GM12878 (cell line): ENCODE measurements at regions not wholly inside any gene's neighbourhood (a gene's known extent, or its start where the extent isn't known, plus 50 kb on each side); places are given as distances from the start of the nearest gene placed in this dataset.

Source experiments
- ATAC-seq: fragments of 200-7000 bp; cut with Tn5 transposase; 3 replicates; pipeline ENCODE4 v1.9.1; 2020; ENCODE audit warnings: mild to moderate bottlenecking, moderate library complexity
- BruUV-seq: library from RNA; stranded (reverse); fragments of 400-500 nt; replicated peaks from 2 replicates; lab custom pipeline; 2021; lab: Mats Ljungman, UMichigan
- CTCF ChIA-PET: fragments of 300-600 bp; sonication (Branson Sonifier 250); formaldehyde crosslinking; extraction: SDS; loops from one replicate; lab custom pipeline; 2021; ENCODE audit warnings: inconsistent platforms; lab: Yijun Ruan, JAX
- POLR2A ChIA-PET: fragments of 350-600 bp; formaldehyde crosslinking; extraction: SDS; loops from one replicate; lab custom pipeline; 2021; ENCODE audit warnings: inconsistent platforms; lab: Charles Lee
- RAD21 ChIA-PET: fragments of 300-600 bp; sonication (Branson Sonifier 250); formaldehyde crosslinking; loops from one replicate; lab custom pipeline; 2023; ENCODE audit warnings: antibody characterized with exemption; ENCODE audit not compliant: unreplicated experiment; lab: Charles Lee
- SMC1A ChIA-PET: fragments of 300-600 bp; sonication (Branson Sonifier 250); formaldehyde crosslinking; loops from one replicate; lab custom pipeline; 2023; ENCODE audit not compliant: unreplicated experiment, uncharacterized antibody; lab: Charles Lee
- DNase-seq: peaks from one replicate; pipeline ENCODE4 v3.0.0-alpha.2; 2011; ENCODE audit warnings: low read depth, low spot score
- FAIRE-seq: peaks from 3 replicates; lab custom pipeline; 2011; peaks lifted over from hg19 to GRCh38; lab: Jason Lieb, UNC
- H2AFZ ChIP-seq: 2 replicates; pipeline ENCODE4 v1.6.0; 2011; ENCODE audit warnings: low read depth, low read length, control low read depth; ENCODE audit not compliant: control insufficient read depth
- H3K27ac ChIP-seq: 2 replicates; pipeline ENCODE4 v1.5.1; 2011; ENCODE audit warnings: control low read depth; ENCODE audit not compliant: control insufficient read depth, insufficient read depth
- H3K27me3 ChIP-seq, 2 experiments: replicated peaks in 1 of 2; 2 replicates each; pipeline versions ENCODE4 v1.6.0 to v1.6.1; 2011; ENCODE audit warnings: low read length in 1 of 2; ENCODE audit not compliant: control insufficient read depth in 2 of 2, insufficient read depth in 2 of 2
- H3K36me3 ChIP-seq, 2 experiments: 2 replicates each; pipeline ENCODE4 v1.5.1; 2011; ENCODE audit warnings: low read length in 1 of 2; ENCODE audit not compliant: control insufficient read depth in 2 of 2, insufficient read depth in 2 of 2
- H3K4me1 ChIP-seq: 2 replicates; pipeline ENCODE4 v1.6.1; 2011; ENCODE audit warnings: mild to moderate bottlenecking, low read length, moderate library complexity, mixed read lengths; ENCODE audit not compliant: control insufficient read depth, insufficient read depth
- H3K4me2 ChIP-seq: 2 replicates; pipeline ENCODE4 v1.6.0; 2011; ENCODE audit warnings: control low read depth; ENCODE audit not compliant: control insufficient read depth, insufficient read depth
- H3K4me3 ChIP-seq: fragments of 200-600 bp; sonication (generic); 2 replicates; pipeline ENCODE4 v1.5.1; 2016
- H3K79me2 ChIP-seq: 2 replicates; pipeline ENCODE4 v1.6.0; 2011; ENCODE audit warnings: low read length; ENCODE audit not compliant: control insufficient read depth, insufficient read depth
- H3K9ac ChIP-seq: 2 replicates; pipeline ENCODE4 v1.8.0; 2011; ENCODE audit warnings: low read length, control low read depth, mixed read lengths; ENCODE audit not compliant: control insufficient read depth, insufficient read depth
- H3K9me3 ChIP-seq: replicated peaks from 3 replicates; pipeline ENCODE4 v1.5.1; 2011; ENCODE audit warnings: mild to moderate bottlenecking, low read length; ENCODE audit not compliant: control insufficient read depth, insufficient read depth
- H4K20me1 ChIP-seq: 2 replicates; pipeline ENCODE4 v1.6.0; 2011; ENCODE audit not compliant: control insufficient read depth, insufficient read depth
- CBX3 ChIP-seq: fragments of 200-600 bp; sonication (generic); IDR thresholded peaks from 2 replicates; pipeline ENCODE4 v1.6.1; 2016; ENCODE audit warnings: low read depth, borderline replicate concordance
- CEBPB ChIP-seq, 2 experiments: fragments of 150-350 bp in 1 of 2; IDR thresholded peaks; 2 replicates each; pipeline ENCODE4 v1.6.1; 2012 to 2014; ENCODE audit warnings: low read depth in 2 of 2, low read length in 2 of 2, borderline replicate concordance in 1 of 2, inconsistent platforms in 1 of 2
- CHD4 ChIP-seq: fragments of 200-600 bp; sonication (generic); IDR thresholded peaks from 2 replicates; pipeline ENCODE4 v1.6.1; 2016; ENCODE audit warnings: mild to moderate bottlenecking
- EZH2 ChIP-seq: IDR thresholded peaks from 2 replicates; pipeline ENCODE4 v1.6.1; 2012; ENCODE audit warnings: low read depth, mild to moderate bottlenecking, control low read depth, inconsistent platforms, low read length, borderline replicate concordance; ENCODE audit not compliant: control insufficient read depth
- NR2F1 ChIP-seq: fragments of 450-650 bp; conservative IDR thresholded peaks from 2 replicates; pipeline ENCODE4 v1.6.1; 2017; ENCODE audit warnings: mild to moderate bottlenecking
- RB1 ChIP-seq: fragments of 450-650 bp; formaldehyde crosslinking; IDR thresholded peaks from 2 replicates; pipeline ENCODE4 v1.6.1; 2017; ENCODE audit warnings: mild to moderate bottlenecking, borderline replicate concordance
- STAT3 ChIP-seq: IDR thresholded peaks from 2 replicates; pipeline ENCODE4 v1.6.1; 2011; ENCODE audit warnings: low read depth, low read length, improper control_type of control experiment
- ZBTB4 ChIP-seq: fragments of 450-650 bp; formaldehyde crosslinking; IDR thresholded peaks from 2 replicates; pipeline ENCODE4 v1.4.0; 2022; ENCODE audit warnings: mild to moderate bottlenecking, moderate library complexity
- WGBS: methylation state at CpG from one replicate; pipeline ENCODE4 v1.1.6; 2016; ENCODE audit warnings: low lambda C conversion rate; ENCODE audit not compliant: insufficient replicate concordance, insufficient coverage; ENCODE audit errors: missing lambda C conversion rate; 5-methylcytosine and 5-hydroxymethylcytosine counted together
- in situ Hi-C: fragments of 300-500 bp; cut with MboI; formaldehyde crosslinking; loops from 9 replicates; pipeline ENCODE4 v1.14.3; 2018; ENCODE audit warnings: mixed read lengths
- intact Hi-C: fragments of 100-400 bp; cut with micrococcal nuclease; formaldehyde crosslinking; loops from one replicate; pipeline ENCODE4 v1.14.2; 2022; ENCODE audit not compliant: unreplicated experiment
- TF ChIP-seq, protein P1 (sequence below): fragments of 150-350 bp; IDR thresholded peaks from 2 replicates; pipeline ENCODE4 v1.6.1; 2016; ENCODE audit warnings: low read depth, low read length
- TF ChIP-seq, protein P2 (sequence below): IDR thresholded peaks from 2 replicates; pipeline ENCODE4 v1.6.1; 2011; ENCODE audit warnings: low read depth, low read length, improper control_type of control experiment, borderline replicate concordance
- TF ChIP-seq, protein P3 (sequence below): fragments of 450-650 bp; formaldehyde crosslinking; IDR thresholded peaks from 2 replicates; pipeline ENCODE4 v1.4.0; 2020; ENCODE audit warnings: mild to moderate bottlenecking, moderate library complexity

GRCh38 chr3:18529631-18530030 lies 104.5 kb upstream of the SATB1 start:
- no TSS peak for BruUV-seq

More at GRCh38 chr3:18529631-18530030, 104.5 kb upstream of the SATB1 start:
- no peak overlapping the region for H3K4me3 ChIP-seq
- ChIA-PET SMC1A (interaction anchor here (0.8 to 1.4 kb wide), 3 partner anchors 16 to 71 kb away, joined by 3 to 4 read pairs (median 3); no protein-coding TSS in a partner anchor), POLR2A (no interaction called here), CTCF (interaction anchor here (1.3 kb wide), 1 partner anchor 30 kb away, joined by 5 read pairs; no protein-coding TSS in a partner anchor), RAD21 (no interaction called here)
- no peak overlapping the region for H3K27ac ChIP-seq
- TF ChIP-seq ZBTB4 (CRISPR knock-in tag) (no peak), STAT3 (no peak), EZH2 (no peak), CBX3 (no peak), CEBPB (IDR thresholded peaks at IDR 0.05; ENCODE audit: borderline replicate concordance in 1 of 2, low read depth in 2 of 2, low read length in 2 of 2) (no peak), NR2F1 (no peak), RB1 (no peak), CHD4 (no peak)
- TF ChIP-seq, protein P1, sequence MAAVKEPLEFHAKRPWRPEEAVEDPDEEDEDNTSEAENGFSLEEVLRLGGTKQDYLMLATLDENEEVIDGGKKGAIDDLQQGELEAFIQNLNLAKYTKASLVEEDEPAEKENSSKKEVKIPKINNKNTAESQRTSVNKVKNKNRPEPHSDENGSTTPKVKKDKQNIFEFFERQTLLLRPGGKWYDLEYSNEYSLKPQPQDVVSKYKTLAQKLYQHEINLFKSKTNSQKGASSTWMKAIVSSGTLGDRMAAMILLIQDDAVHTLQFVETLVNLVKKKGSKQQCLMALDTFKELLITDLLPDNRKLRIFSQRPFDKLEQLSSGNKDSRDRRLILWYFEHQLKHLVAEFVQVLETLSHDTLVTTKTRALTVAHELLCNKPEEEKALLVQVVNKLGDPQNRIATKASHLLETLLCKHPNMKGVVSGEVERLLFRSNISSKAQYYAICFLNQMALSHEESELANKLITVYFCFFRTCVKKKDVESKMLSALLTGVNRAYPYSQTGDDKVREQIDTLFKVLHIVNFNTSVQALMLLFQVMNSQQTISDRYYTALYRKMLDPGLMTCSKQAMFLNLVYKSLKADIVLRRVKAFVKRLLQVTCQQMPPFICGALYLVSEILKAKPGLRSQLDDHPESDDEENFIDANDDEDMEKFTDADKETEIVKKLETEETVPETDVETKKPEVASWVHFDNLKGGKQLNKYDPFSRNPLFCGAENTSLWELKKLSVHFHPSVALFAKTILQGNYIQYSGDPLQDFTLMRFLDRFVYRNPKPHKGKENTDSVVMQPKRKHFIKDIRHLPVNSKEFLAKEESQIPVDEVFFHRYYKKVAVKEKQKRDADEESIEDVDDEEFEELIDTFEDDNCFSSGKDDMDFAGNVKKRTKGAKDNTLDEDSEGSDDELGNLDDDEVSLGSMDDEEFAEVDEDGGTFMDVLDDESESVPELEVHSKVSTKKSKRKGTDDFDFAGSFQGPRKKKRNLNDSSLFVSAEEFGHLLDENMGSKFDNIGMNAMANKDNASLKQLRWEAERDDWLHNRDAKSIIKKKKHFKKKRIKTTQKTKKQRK, result no peak
- TF ChIP-seq, protein P2, sequence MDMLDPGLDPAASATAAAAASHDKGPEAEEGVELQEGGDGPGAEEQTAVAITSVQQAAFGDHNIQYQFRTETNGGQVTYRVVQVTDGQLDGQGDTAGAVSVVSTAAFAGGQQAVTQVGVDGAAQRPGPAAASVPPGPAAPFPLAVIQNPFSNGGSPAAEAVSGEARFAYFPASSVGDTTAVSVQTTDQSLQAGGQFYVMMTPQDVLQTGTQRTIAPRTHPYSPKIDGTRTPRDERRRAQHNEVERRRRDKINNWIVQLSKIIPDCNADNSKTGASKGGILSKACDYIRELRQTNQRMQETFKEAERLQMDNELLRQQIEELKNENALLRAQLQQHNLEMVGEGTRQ, result no peak
- TF ChIP-seq, protein P3, sequence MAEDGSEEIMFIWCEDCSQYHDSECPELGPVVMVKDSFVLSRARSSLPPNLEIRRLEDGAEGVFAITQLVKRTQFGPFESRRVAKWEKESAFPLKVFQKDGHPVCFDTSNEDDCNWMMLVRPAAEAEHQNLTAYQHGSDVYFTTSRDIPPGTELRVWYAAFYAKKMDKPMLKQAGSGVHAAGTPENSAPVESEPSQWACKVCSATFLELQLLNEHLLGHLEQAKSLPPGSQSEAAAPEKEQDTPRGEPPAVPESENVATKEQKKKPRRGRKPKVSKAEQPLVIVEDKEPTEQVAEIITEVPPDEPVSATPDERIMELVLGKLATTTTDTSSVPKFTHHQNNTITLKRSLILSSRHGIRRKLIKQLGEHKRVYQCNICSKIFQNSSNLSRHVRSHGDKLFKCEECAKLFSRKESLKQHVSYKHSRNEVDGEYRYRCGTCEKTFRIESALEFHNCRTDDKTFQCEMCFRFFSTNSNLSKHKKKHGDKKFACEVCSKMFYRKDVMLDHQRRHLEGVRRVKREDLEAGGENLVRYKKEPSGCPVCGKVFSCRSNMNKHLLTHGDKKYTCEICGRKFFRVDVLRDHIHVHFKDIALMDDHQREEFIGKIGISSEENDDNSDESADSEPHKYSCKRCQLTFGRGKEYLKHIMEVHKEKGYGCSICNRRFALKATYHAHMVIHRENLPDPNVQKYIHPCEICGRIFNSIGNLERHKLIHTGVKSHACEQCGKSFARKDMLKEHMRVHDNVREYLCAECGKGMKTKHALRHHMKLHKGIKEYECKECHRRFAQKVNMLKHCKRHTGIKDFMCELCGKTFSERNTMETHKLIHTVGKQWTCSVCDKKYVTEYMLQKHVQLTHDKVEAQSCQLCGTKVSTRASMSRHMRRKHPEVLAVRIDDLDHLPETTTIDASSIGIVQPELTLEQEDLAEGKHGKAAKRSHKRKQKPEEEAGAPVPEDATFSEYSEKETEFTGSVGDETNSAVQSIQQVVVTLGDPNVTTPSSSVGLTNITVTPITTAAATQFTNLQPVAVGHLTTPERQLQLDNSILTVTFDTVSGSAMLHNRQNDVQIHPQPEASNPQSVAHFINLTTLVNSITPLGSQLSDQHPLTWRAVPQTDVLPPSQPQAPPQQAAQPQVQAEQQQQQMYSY (CRISPR knock-in tag), result no peak
- H3K9me3 ChIP-seq, result no peaks in the 10 kb centered on the region; the same call in 1 of the 3 replicates
- no peaks in the 10 kb centered on the region for H3K4me1 ChIP-seq
- ATAC-seq (no peak), DNase-seq (no peak), FAIRE-seq (no peak)
- H3K27me3 ChIP-seq, result no peaks in the 10 kb centered on the region
- no peak overlapping the region for H3K9ac ChIP-seq
- no peaks in the 10 kb centered on the region for H4K20me1 ChIP-seq
- intact Hi-C loops, result no loop called here
- H3K4me2 ChIP-seq, result no peak overlapping the region
- in situ Hi-C loops, result no loop called here
- 67% methylated on average over 1 of the region's 1 CpG for WGBS
- H2AFZ ChIP-seq, result no peak overlapping the region
- H3K79me2 ChIP-seq, result no peaks in the 10 kb centered on the region
- no peaks in the 10 kb centered on the region for H3K36me3 ChIP-seq
